AG04449 (cell line): ENCODE measurements at regions not wholly inside any gene's neighbourhood (a gene's known extent, or its start where the extent isn't known, plus 50 kb on each side); places are given as distances from the start of the nearest gene placed in this dataset.

Experiments used
- CTCF ChIA-PET: fragments of 350-600 bp; formaldehyde crosslinking; extraction: SDS; loops from one replicate; lab custom pipeline; 2021; ENCODE audit warnings: antibody characterized with exemption; lab: Yijun Ruan, JAX
- POLR2A ChIA-PET: fragments of 400-600, 350-600 bp; formaldehyde crosslinking; extraction: SDS; loops from one replicate; lab custom pipeline; 2020; ENCODE audit warnings: antibody characterized with exemption, inconsistent platforms; lab: Yijun Ruan, JAX
- DNase-seq: peaks from one replicate; pipeline ENCODE4 v3.0.0-alpha.2; 2010; ENCODE audit warnings: low read depth, low spot score
- H3K4me3 ChIP-seq: 2 replicates; pipeline ENCODE4 v1.5.1; 2011; ENCODE audit warnings: low read depth, mild to moderate bottlenecking, control low read depth, low read length
- CTCF ChIP-seq: IDR thresholded peaks from one replicate; pipeline ENCODE4 v1.5.1; 2011; ENCODE audit warnings: mild to moderate bottlenecking, moderate library complexity, low read length, control low read depth, inconsistent platforms; ENCODE audit not compliant: insufficient read depth; ENCODE audit errors: missing control alignments

DNA sequence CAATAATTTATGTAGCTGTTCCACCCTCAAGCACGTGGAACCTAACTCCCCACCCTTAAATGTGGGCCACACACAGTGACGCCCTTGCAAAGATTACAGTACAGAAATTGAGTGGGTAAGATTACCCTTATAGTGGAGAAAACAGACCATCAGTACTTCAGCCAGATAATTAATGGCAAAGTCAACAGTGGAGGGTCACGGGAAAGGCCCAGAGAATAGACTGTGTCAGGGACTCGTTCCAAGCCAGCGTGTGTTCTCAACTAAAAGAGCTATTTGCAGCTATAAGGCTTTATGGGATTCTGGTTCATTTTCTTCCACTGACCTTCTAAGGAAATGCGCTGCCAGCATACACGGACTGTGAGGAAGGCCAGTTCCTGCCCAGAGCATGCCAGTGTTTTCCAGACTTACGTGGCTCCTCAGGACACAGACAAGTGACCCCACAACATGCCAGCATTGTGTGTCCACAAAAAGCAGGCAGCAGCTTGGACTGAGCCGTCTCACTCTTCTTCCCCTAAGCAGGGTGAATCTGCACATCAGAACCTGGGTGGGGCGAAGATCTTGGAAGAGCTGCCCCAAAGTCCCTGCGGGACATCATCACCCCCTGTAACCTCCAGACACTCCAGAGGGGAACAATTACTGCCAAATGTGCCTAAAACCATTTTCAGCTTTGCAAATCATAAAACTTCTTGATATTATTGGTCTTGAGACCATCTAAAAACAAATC is 428.5 kb downstream of the OCA2 start:
- TF ChIP-seq CTCF, result no peak
- DNase-seq, result no peak
- CTCF ChIA-PET, result no interaction called here
- H3K4me3 ChIP-seq, result no peak overlapping the region
- POLR2A ChIA-PET, result no interaction called here

GRCh38 chr15:27669641-27670040 is 429.5 kb downstream of the OCA2 start:
- ChIA-PET CTCF (no interaction called here), POLR2A (no interaction called here)
- no peak overlapping the region for H3K4me3 ChIP-seq
- no peak for DNase-seq
- no peak for TF ChIP-seq CTCF

GRCh38 chr15:27668471-27669220 is 430.5 kb downstream of the OCA2 start:
- no peak overlapping the region for H3K4me3 ChIP-seq
- TF ChIP-seq CTCF, result no peak
- POLR2A ChIA-PET, result no interaction called here
- CTCF ChIA-PET, result no interaction called here
- DNase-seq, result no peak

DNA sequence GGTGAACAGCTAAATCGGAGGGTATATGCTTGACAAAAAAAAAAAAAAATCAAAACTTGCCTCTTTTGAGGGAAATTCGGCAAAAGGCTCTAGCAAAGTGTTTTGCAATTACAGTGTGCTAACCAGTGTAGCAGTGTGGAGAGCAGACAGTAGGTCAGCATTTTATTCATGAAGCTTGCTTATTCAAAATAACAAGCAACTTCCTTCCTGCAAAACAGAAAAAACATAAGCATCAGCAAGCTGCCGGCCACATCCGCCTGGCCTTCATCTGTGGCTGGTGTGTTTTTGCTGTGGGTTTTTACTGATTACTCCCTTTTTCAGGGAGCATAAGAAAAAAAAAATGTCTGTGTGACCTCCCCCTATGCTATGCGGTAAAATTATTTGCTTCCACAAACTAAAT is 434.1 kb downstream of the OCA2 start:
- CTCF ChIA-PET, result no interaction called here
- TF ChIP-seq CTCF, result no peak
- POLR2A ChIA-PET, result no interaction called here
- no peak for DNase-seq
- H3K4me3 ChIP-seq, result no peak overlapping the region

- no peak overlapping the region for H3K4me3 ChIP-seq
- no peak for DNase-seq
- TF ChIP-seq CTCF, result no peak
- CTCF ChIA-PET, result no interaction called here
- POLR2A ChIA-PET, result no interaction called here
Measured at GRCh38 chr15:27662892-27663291, 436.2 kb downstream of the OCA2 start.

- ChIA-PET CTCF (no interaction called here), POLR2A (no interaction called here)
- TF ChIP-seq CTCF, result no peak
- DNase-seq, result no peak
- H3K4me3 ChIP-seq, result no peak overlapping the region
Measured at GRCh38 chr15:27660676-27661075, 438.4 kb downstream of the OCA2 start.
